CD14-positive monocyte (primary cell): ENCODE measurements at regions not wholly inside any gene's neighbourhood (a gene's known extent, or its start where the extent isn't known, plus 50 kb on each side); places are given as distances from the start of the nearest gene placed in this dataset.

Source experiments
- DNase-seq, 3 donors: peaks; one replicate each; pipeline ENCODE4 v3.0.0-alpha.2; 2011 to 2022
- H2AFZ ChIP-seq: 2 replicates; pipeline ENCODE4 v1.6.0; 2012; ENCODE audit warnings: mild to moderate bottlenecking, low read depth, low read length, inconsistent platforms; ENCODE audit not compliant: insufficient read depth, poor library complexity, severe bottlenecking
- H3K27ac ChIP-seq, 2 donors: 1 replicate in 1 of 2; 2 replicates in 1 of 2; pipeline ENCODE4 v1.5.1; 2012 to 2013; ENCODE audit warnings: low read length in 2 of 2, control low read depth in 1 of 2, inconsistent platforms in 1 of 2, low read depth in 1 of 2, mild to moderate bottlenecking in 1 of 2
- H3K27me3 ChIP-seq, 2 donors: one replicate each; pipeline versions ENCODE4 v1.6.0 to v1.6.1; 2011 to 2013; ENCODE audit warnings: low read length in 2 of 2; ENCODE audit not compliant: control insufficient read depth in 2 of 2, insufficient read depth in 2 of 2
- H3K36me3 ChIP-seq, 2 donors: replicated peaks in 1 of 2; 1 replicate in 1 of 2; 2 replicates in 1 of 2; pipeline versions ENCODE4 v1.5.1 to v1.6.1; 2012 to 2013; ENCODE audit warnings: low read length in 2 of 2, control low read depth in 1 of 2, inconsistent platforms in 1 of 2, mild to moderate bottlenecking in 1 of 2; ENCODE audit not compliant: insufficient read depth in 2 of 2, control insufficient read depth in 1 of 2
- H3K4me1 ChIP-seq, 2 donors: 1 replicate in 1 of 2; 2 replicates in 1 of 2; pipeline versions ENCODE4 v1.5.1 to v1.6.1; 2012 to 2013; ENCODE audit warnings: low read length in 2 of 2, control low read depth in 1 of 2, inconsistent platforms in 1 of 2, mild to moderate bottlenecking in 1 of 2, moderate library complexity in 1 of 2; ENCODE audit not compliant: insufficient read depth in 2 of 2, control insufficient read depth in 1 of 2
- H3K4me2 ChIP-seq: replicated peaks from 2 replicates; pipeline ENCODE3; 2012; ENCODE audit warnings: low read length, moderate library complexity, mild to moderate bottlenecking; ENCODE audit not compliant: poor library complexity, severe bottlenecking; ENCODE audit errors: extremely low read depth
- H3K4me3 ChIP-seq, 3 experiments: fragments of 200-600 bp in 1 of 3; sonication (generic) in 1 of 3; replicated peaks in 1 of 3; 1 replicate in 2 of 3; 2 replicates in 1 of 3; pipeline ENCODE4 v1.5.1; 2011 to 2013; ENCODE audit warnings: low read length in 3 of 3, mild to moderate bottlenecking in 3 of 3, control low read depth in 2 of 3, low read depth in 2 of 3, inconsistent platforms in 1 of 3, moderate library complexity in 1 of 3
- H3K79me2 ChIP-seq: 2 replicates; pipeline ENCODE4 v1.6.0; 2012; ENCODE audit warnings: mild to moderate bottlenecking, control low read depth, inconsistent platforms, low read length, moderate library complexity; ENCODE audit not compliant: insufficient read depth
- H3K9ac ChIP-seq: 2 replicates; pipeline ENCODE4 v1.6.0; 2017; ENCODE audit warnings: low read length, mild to moderate bottlenecking; ENCODE audit not compliant: insufficient read depth, poor library complexity, severe bottlenecking
- H3K9me3 ChIP-seq, 2 donors: replicated peaks in 1 of 2; 1 replicate in 1 of 2; 2 replicates in 1 of 2; pipeline versions ENCODE4 v1.5.1 to v1.6.1; 2012 to 2013; ENCODE audit warnings: low read length in 2 of 2, control low read depth in 1 of 2; ENCODE audit not compliant: control insufficient read depth in 1 of 2, insufficient read depth in 1 of 2
- H4K20me1 ChIP-seq: 2 replicates; pipeline ENCODE4 v1.6.0; 2012; ENCODE audit warnings: mild to moderate bottlenecking, low read length, control low read depth, moderate library complexity; ENCODE audit not compliant: insufficient read depth
- H3K27ac Mint-ChIP-seq, 7 donors: one replicate each; pipeline ENCODE4 v1.8.0; 2020; ENCODE audit warnings: mild to moderate bottlenecking in 7 of 7, mixed read lengths in 7 of 7, moderate library complexity in 6 of 7, inconsistent platforms in 2 of 7
- H3K27me3 Mint-ChIP-seq, 3 donors: one replicate each; pipeline ENCODE4 v1.8.0; 2021 to 2022; ENCODE audit warnings: low read depth in 3 of 3, mild to moderate bottlenecking in 3 of 3, mixed read lengths in 3 of 3, moderate library complexity in 3 of 3, inconsistent platforms in 1 of 3
- H3K36me3 Mint-ChIP-seq, 2 donors: one replicate each; pipeline ENCODE4 v1.8.0; 2020; ENCODE audit warnings: mixed read lengths in 2 of 2, inconsistent platforms in 1 of 2, mild to moderate bottlenecking in 1 of 2
- H3K4me1 Mint-ChIP-seq: one replicate; pipeline ENCODE4 v1.8.0; 2020; ENCODE audit warnings: mild to moderate bottlenecking, mixed read lengths
- H3K4me3 Mint-ChIP-seq, 2 donors: one replicate each; pipeline ENCODE4 v1.8.0; 2020; ENCODE audit warnings: mild to moderate bottlenecking in 2 of 2, mixed read lengths in 2 of 2, moderate library complexity in 1 of 2
- H3K9me3 Mint-ChIP-seq, 7 donors: one replicate each; pipeline ENCODE4 v1.8.0; 2020 to 2022; ENCODE audit warnings: mixed read lengths in 7 of 7, mild to moderate bottlenecking in 6 of 7, moderate library complexity in 6 of 7, inconsistent platforms in 2 of 7
- WGBS: methylation state at CpG from one replicate; pipeline ENCODE4 v1.1.5; 2013; ENCODE audit warnings: missing lambda C conversion rate; ENCODE audit not compliant: insufficient coverage; 5-methylcytosine and 5-hydroxymethylcytosine counted together
- intact Hi-C, 2 donors: fragments of 100-400 bp; cut with micrococcal nuclease; formaldehyde crosslinking; loops; one replicate each; pipeline versions ENCODE4 v1.15.0 to v1.15.1; 2023
- TF ChIP-seq, protein P1 (sequence below): fragments of 200-600 bp; IDR thresholded peaks from one replicate; pipeline ENCODE4 v1.8.0; 2022; ENCODE audit warnings: antibody characterized with exemption, mild to moderate bottlenecking

DNA sequence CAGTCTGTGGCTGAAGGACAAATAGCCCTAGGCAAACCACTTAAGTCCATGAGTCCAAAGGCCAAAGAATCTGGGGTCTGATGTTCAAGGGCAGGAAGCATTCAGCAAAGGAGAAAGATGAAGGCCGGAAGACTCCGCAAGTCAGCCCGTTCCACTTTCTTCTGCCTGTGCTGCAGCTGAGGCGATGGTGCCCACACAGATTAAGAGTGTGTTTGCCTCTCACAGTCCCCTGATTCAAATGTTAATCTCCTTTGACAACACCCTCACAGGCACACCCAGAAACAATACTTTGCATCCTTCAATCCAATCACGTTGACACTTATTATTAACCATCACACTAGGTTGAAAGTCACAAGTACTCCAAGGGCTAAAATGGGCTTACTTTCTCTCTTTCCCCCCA, 605.4 kb upstream of the GNPDA2 start:
- H3K4me2 ChIP-seq: no peak overlapping the region
- no peak overlapping the region for H3K4me3 ChIP-seq
- H3K79me2 ChIP-seq: no peaks in the 10 kb centered on the region
- Mint-ChIP-seq H3K27me3 (no peaks in the 10 kb centered on the region), H3K27ac (no peak overlapping the region), H3K9me3 (peaks cover 0 to 2% (median 0%) of the 10 kb centered on the region in 7 donors), H3K4me3 (no peak overlapping the region), H3K36me3 (no peaks in the 10 kb centered on the region), H3K4me1 (no peaks in the 10 kb centered on the region)
- no peaks in the 10 kb centered on the region for H3K36me3 ChIP-seq
- no peaks in the 10 kb centered on the region for H4K20me1 ChIP-seq
- intact Hi-C loops: no loop called here
- H2AFZ ChIP-seq: no peak overlapping the region
- H3K27ac ChIP-seq: no peak overlapping the region
- H3K9me3 ChIP-seq: no peaks in the 10 kb centered on the region
- no peaks in the 10 kb centered on the region for H3K27me3 ChIP-seq
- TF ChIP-seq, protein P1, sequence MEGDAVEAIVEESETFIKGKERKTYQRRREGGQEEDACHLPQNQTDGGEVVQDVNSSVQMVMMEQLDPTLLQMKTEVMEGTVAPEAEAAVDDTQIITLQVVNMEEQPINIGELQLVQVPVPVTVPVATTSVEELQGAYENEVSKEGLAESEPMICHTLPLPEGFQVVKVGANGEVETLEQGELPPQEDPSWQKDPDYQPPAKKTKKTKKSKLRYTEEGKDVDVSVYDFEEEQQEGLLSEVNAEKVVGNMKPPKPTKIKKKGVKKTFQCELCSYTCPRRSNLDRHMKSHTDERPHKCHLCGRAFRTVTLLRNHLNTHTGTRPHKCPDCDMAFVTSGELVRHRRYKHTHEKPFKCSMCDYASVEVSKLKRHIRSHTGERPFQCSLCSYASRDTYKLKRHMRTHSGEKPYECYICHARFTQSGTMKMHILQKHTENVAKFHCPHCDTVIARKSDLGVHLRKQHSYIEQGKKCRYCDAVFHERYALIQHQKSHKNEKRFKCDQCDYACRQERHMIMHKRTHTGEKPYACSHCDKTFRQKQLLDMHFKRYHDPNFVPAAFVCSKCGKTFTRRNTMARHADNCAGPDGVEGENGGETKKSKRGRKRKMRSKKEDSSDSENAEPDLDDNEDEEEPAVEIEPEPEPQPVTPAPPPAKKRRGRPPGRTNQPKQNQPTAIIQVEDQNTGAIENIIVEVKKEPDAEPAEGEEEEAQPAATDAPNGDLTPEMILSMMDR: no peak
- no peak for DNase-seq
- WGBS: 89% methylated on average over 5 of the region's 5 CpGs
- H3K9ac ChIP-seq: no peak overlapping the region
- no peaks in the 10 kb centered on the region for H3K4me1 ChIP-seq

DNA sequence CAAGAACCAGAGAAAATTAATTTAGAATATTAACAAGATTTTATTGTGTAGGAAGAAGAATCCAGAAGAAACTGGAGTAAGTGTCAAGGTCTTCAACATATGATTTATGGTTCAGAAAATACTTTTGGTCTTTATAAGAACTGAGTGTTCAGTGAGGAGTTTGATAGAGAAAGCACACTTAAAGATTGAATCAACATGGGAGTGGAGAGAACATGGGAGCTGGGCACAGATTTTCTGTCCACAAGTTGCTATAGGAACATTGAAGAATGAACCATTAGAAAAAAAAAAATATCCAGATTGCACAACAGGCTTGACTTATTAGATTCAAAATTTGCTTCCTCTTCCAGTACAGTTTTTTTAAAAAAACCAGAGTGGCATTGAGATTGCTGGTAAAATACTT, 601.2 kb upstream of the GNPDA2 start:
- DNase-seq: no peak
- peaks cover 0 to 12% (median 3%) of the 10 kb centered on the region in 7 donors for H3K9me3 Mint-ChIP-seq
- Histone ChIP-seq H3K36me3 (no peaks in the 10 kb centered on the region), H2AFZ (no peak overlapping the region), H3K4me2 (no peak overlapping the region), H3K27ac (no peak overlapping the region), H3K79me2 (no peaks in the 10 kb centered on the region), H3K9me3 (no peaks in the 10 kb centered on the region), H3K4me3 (no peak overlapping the region), H3K27me3 (no peaks in the 10 kb centered on the region), H3K9ac (no peak overlapping the region), H4K20me1 (no peaks in the 10 kb centered on the region), H3K4me1 (no peaks in the 10 kb centered on the region)
- H3K36me3 Mint-ChIP-seq: no peaks in the 10 kb centered on the region
- H3K4me1 Mint-ChIP-seq: no peaks in the 10 kb centered on the region
- H3K4me3 Mint-ChIP-seq: no peak overlapping the region
- no peak overlapping the region for H3K27ac Mint-ChIP-seq
- intact Hi-C loops: no loop called here
- TF ChIP-seq, protein P1: no peak
- H3K27me3 Mint-ChIP-seq: no peaks in the 10 kb centered on the region
